ENCODE measurements at regions not wholly inside any gene's neighbourhood (a gene's known extent, or its start where the extent isn't known, plus 50 kb on each side); places are given as distances from the start of the nearest gene placed in this dataset.

- no CpG with 5 or more reads among the region's 2 CpGs for WGBS (ENCODE audit: insufficient coverage)
- H3K36me3 Mint-ChIP-seq = no peaks in the 10 kb centered on the region
- intact Hi-C loops (cut with micrococcal nuclease) = no loop called here
Measured at GRCh38 chr20:40257763-40258162, 431.3 kb downstream of the MAFB start.

GRCh38 chr20:40255365-40255764 lies 433.7 kb downstream of the MAFB start:
- H3K4me3 ChIP-seq (replicated peaks in 1 of 3; ENCODE audit: low read depth in 2 of 3, low read length in 3 of 3) = no peak overlapping the region
- intact Hi-C loops (cut with micrococcal nuclease) = no loop called here
- no peak for TF ChIP-seq CTCF (IDR thresholded peaks at IDR 0.05)
- H3K27me3 ChIP-seq (ENCODE audit: control insufficient read depth in 2 of 2, insufficient read depth in 2 of 2, low read length in 2 of 2) = peaks cover 9 to 25% of the 10 kb centered on the region in 2 donors
- no peaks in the 10 kb centered on the region for H3K36me3 Mint-ChIP-seq
- peak overlapping the region in 1 of 2 donors; percentile 26 for H3K4me3 Mint-ChIP-seq
- H3K9me3 ChIP-seq (replicated peaks in 1 of 2; ENCODE audit: control insufficient read depth in 1 of 2, insufficient read depth in 1 of 2, low read length in 2 of 2) = peaks cover 0 to 5% of the 10 kb centered on the region in 2 donors
- no peaks in the 10 kb centered on the region for H3K4me1 ChIP-seq (ENCODE audit: control insufficient read depth in 1 of 2, insufficient read depth in 2 of 2, low read length in 2 of 2)
- no peak for DNase-seq
- no peaks in the 10 kb centered on the region for H4K20me1 ChIP-seq (ENCODE audit: insufficient read depth, low read length)
- no peak overlapping the region for H3K27ac Mint-ChIP-seq
- peaks cover 10% of the 10 kb centered on the region for H3K4me1 Mint-ChIP-seq
- H3K27ac ChIP-seq (ENCODE audit: low read depth in 1 of 2, low read length in 2 of 2) = no peak overlapping the region
- H3K27me3 Mint-ChIP-seq (ENCODE audit: low read depth in 3 of 3) = peaks cover 9 to 22% (median 13%) of the 10 kb centered on the region in 3 donors
- H2AFZ ChIP-seq (ENCODE audit: insufficient read depth, low read depth, low read length, poor library complexity, severe bottlenecking) = no peak overlapping the region
- no CpG with 5 or more reads among the region's 1 CpG for WGBS (ENCODE audit: insufficient coverage)
- H3K9me3 Mint-ChIP-seq = peaks cover 0 to 9% (median 4%) of the 10 kb centered on the region in 7 donors
- H3K4me2 ChIP-seq (replicated peaks; ENCODE audit: extremely low read depth, low read length, poor library complexity, severe bottlenecking) = no peak overlapping the region
- no peak overlapping the region for H3K9ac ChIP-seq (ENCODE audit: insufficient read depth, low read length, poor library complexity, severe bottlenecking)
- H3K79me2 ChIP-seq (ENCODE audit: insufficient read depth, low read length) = no peaks in the 10 kb centered on the region
- no peaks in the 10 kb centered on the region for H3K36me3 ChIP-seq (replicated peaks in 1 of 2; ENCODE audit: control insufficient read depth in 1 of 2, insufficient read depth in 2 of 2, low read length in 2 of 2)

More at GRCh38 chr20:40257763-40258162, 431.3 kb downstream of the MAFB start:
- Mint-ChIP-seq H3K9me3 (peaks cover 0 to 7% (median 3%) of the 10 kb centered on the region in 7 donors), H3K27ac (no peak overlapping the region), H3K4me1 (peaks cover 20% of the 10 kb centered on the region), H3K4me3 (no peak overlapping the region), H3K27me3 (ENCODE audit: low read depth in 3 of 3) (peaks cover 9 to 21% (median 11%) of the 10 kb centered on the region in 3 donors)
- H4K20me1 ChIP-seq (ENCODE audit: insufficient read depth, low read length) = no peaks in the 10 kb centered on the region
- H3K4me1 ChIP-seq (ENCODE audit: control insufficient read depth in 1 of 2, insufficient read depth in 2 of 2, low read length in 2 of 2) = peaks cover 8% of the 10 kb centered on the region in 2 donors
- no peak for TF ChIP-seq CTCF (IDR thresholded peaks at IDR 0.05)
- no peak for DNase-seq
- no peak overlapping the region for H3K27ac ChIP-seq (ENCODE audit: low read depth in 1 of 2, low read length in 2 of 2)
- peaks cover 7 to 25% of the 10 kb centered on the region in 2 donors for H3K27me3 ChIP-seq (ENCODE audit: control insufficient read depth in 2 of 2, insufficient read depth in 2 of 2, low read length in 2 of 2)
- no peaks in the 10 kb centered on the region for H3K36me3 ChIP-seq (replicated peaks in 1 of 2; ENCODE audit: control insufficient read depth in 1 of 2, insufficient read depth in 2 of 2, low read length in 2 of 2)
- H3K4me2 ChIP-seq (replicated peaks; ENCODE audit: extremely low read depth, low read length, poor library complexity, severe bottlenecking) = no peak overlapping the region
- H3K4me3 ChIP-seq (replicated peaks in 1 of 3; ENCODE audit: low read depth in 2 of 3, low read length in 3 of 3) = no peak overlapping the region
- no peak overlapping the region for H3K9ac ChIP-seq (ENCODE audit: insufficient read depth, low read length, poor library complexity, severe bottlenecking)
- peaks cover 0 to 3% of the 10 kb centered on the region in 2 donors for H3K9me3 ChIP-seq (replicated peaks in 1 of 2; ENCODE audit: control insufficient read depth in 1 of 2, insufficient read depth in 1 of 2, low read length in 2 of 2)
- no peak overlapping the region for H2AFZ ChIP-seq (ENCODE audit: insufficient read depth, low read depth, low read length, poor library complexity, severe bottlenecking)
- no peaks in the 10 kb centered on the region for H3K79me2 ChIP-seq (ENCODE audit: insufficient read depth, low read length)
